BE2C (cell line): ENCODE measurements at regions not wholly inside any gene's neighbourhood (a gene's known extent, or its start where the extent isn't known, plus 50 kb on each side); places are given as distances from the start of the nearest gene placed in this dataset.

ENCODE experiments used
- DNase-seq: peaks from one replicate; pipeline ENCODE4 v3.0.0-alpha.2; 2020
- H3K27me3 ChIP-seq: fragments of 250-450 bp; sonication (Bioruptor Pico); 2 replicates; pipeline ENCODE4 v1.5.1; 2020; ENCODE audit warnings: mild to moderate bottlenecking
- H3K36me3 ChIP-seq: fragments of 250-450 bp; sonication (Bioruptor Pico); 2 replicates; pipeline ENCODE4 v1.5.1; 2020; ENCODE audit warnings: mild to moderate bottlenecking
- H3K4me1 ChIP-seq: fragments of 250-450 bp; sonication (Bioruptor Pico); 2 replicates; pipeline ENCODE4 v1.5.1; 2020
- H3K4me3 ChIP-seq: 2 replicates; pipeline ENCODE4 v1.5.1; 2011; ENCODE audit warnings: low read depth, low read length
- H3K9me3 ChIP-seq: fragments of 250-450 bp; sonication (Bioruptor Pico); 2 replicates; pipeline ENCODE4 v1.5.1; 2020
- CTCF ChIP-seq: IDR thresholded peaks from 2 replicates; pipeline ENCODE4 v1.5.1; 2012; ENCODE audit warnings: mild to moderate bottlenecking, low read depth, low read length

- no peaks in the 10 kb centered on the region for H3K27me3 ChIP-seq
- no peaks in the 10 kb centered on the region for H3K4me1 ChIP-seq
- H3K36me3 ChIP-seq = no peaks in the 10 kb centered on the region
- H3K9me3 ChIP-seq = no peaks in the 10 kb centered on the region
- H3K4me3 ChIP-seq = no peak overlapping the region
- DNase-seq = no peak
- TF ChIP-seq CTCF = no peak
Observed at GRCh38 chr1:68938051-68938666, 441.3 kb upstream of the DEPDC1 start.

- Histone ChIP-seq H3K9me3 (no peaks in the 10 kb centered on the region), H3K4me3 (no peak overlapping the region), H3K27me3 (no peaks in the 10 kb centered on the region), H3K36me3 (no peaks in the 10 kb centered on the region), H3K4me1 (no peaks in the 10 kb centered on the region)
- no peak for TF ChIP-seq CTCF
- DNase-seq = no peak
Observed at GRCh38 chr1:68950036-68950435, 453.2 kb upstream of the DEPDC1 start.

GRCh38 chr1:68953311-68953710 is 456.4 kb upstream of the DEPDC1 start:
- H3K9me3 ChIP-seq = no peaks in the 10 kb centered on the region
- H3K4me1 ChIP-seq = no peaks in the 10 kb centered on the region
- TF ChIP-seq CTCF = no peak
- H3K36me3 ChIP-seq = no peaks in the 10 kb centered on the region
- H3K4me3 ChIP-seq = no peak overlapping the region
- DNase-seq = no peak
- no peaks in the 10 kb centered on the region for H3K27me3 ChIP-seq

GRCh38 chr1:68954841-68955240 is 458.0 kb upstream of the DEPDC1 start:
- Histone ChIP-seq H3K4me3 (no peak overlapping the region), H3K36me3 (no peaks in the 10 kb centered on the region), H3K4me1 (no peaks in the 10 kb centered on the region), H3K9me3 (no peaks in the 10 kb centered on the region), H3K27me3 (no peaks in the 10 kb centered on the region)
- DNase-seq = no peak
- TF ChIP-seq CTCF = no peak

GRCh38 chr1:68955424-68955823 is 458.5 kb upstream of the DEPDC1 start:
- Histone ChIP-seq H3K9me3 (no peaks in the 10 kb centered on the region), H3K4me1 (no peaks in the 10 kb centered on the region), H3K27me3 (no peaks in the 10 kb centered on the region), H3K36me3 (no peaks in the 10 kb centered on the region), H3K4me3 (no peak overlapping the region)
- TF ChIP-seq CTCF = no peak
- DNase-seq = no peak

GRCh38 chr1:68958958-68959357 is 462.1 kb upstream of the DEPDC1 start:
- DNase-seq = no peak
- H3K9me3 ChIP-seq = no peaks in the 10 kb centered on the region

More at GRCh38 chr1:68958958-68959357, 462.1 kb upstream of the DEPDC1 start:
- no peak overlapping the region for H3K4me3 ChIP-seq
- no peaks in the 10 kb centered on the region for H3K4me1 ChIP-seq
- H3K36me3 ChIP-seq = no peaks in the 10 kb centered on the region
- no peak for TF ChIP-seq CTCF
- no peaks in the 10 kb centered on the region for H3K27me3 ChIP-seq
